WTC11 (cell line): ENCODE measurements at regions not wholly inside any gene's neighbourhood (a gene's known extent, or its start where the extent isn't known, plus 50 kb on each side); places are given as distances from the start of the nearest gene placed in this dataset.

Source experiments
- ATF3 ChIP-seq: sonication (generic); formaldehyde crosslinking; conservative IDR thresholded peaks from 2 replicates; pipeline ENCODE4 v1.8.1; 2022; ENCODE audit warnings: mild to moderate bottlenecking, missing genetic modification reagents
- CTCF ChIP-seq: fragments of 200-600 bp; IDR thresholded peaks from 2 replicates; pipeline ENCODE4 v1.8.0; 2022; ENCODE audit warnings: antibody characterized with exemption
- E2F4 ChIP-seq: sonication (generic); formaldehyde crosslinking; IDR thresholded peaks from 2 replicates; pipeline ENCODE4 v1.8.1; 2022; ENCODE audit warnings: low read depth, mild to moderate bottlenecking, moderate library complexity, missing genetic modification reagents, borderline replicate concordance
- FOXK1 ChIP-seq: sonication (generic); formaldehyde crosslinking; IDR thresholded peaks from 2 replicates; pipeline ENCODE4 v1.8.0; 2022; ENCODE audit warnings: mild to moderate bottlenecking, moderate library complexity, missing genetic modification reagents
- HMGXB4 ChIP-seq: sonication (generic); formaldehyde crosslinking; IDR thresholded peaks from 2 replicates; pipeline ENCODE4 v1.8.1; 2023; ENCODE audit warnings: mild to moderate bottlenecking, moderate library complexity, missing genetic modification reagents
- IRF1 ChIP-seq: sonication (generic); formaldehyde crosslinking; IDR thresholded peaks from 2 replicates; pipeline ENCODE4 v1.8.0; 2023; ENCODE audit warnings: missing genetic modification reagents
- JUN ChIP-seq: sonication (generic); formaldehyde crosslinking; IDR thresholded peaks from 2 replicates; pipeline ENCODE4 v1.8.0; 2023; ENCODE audit warnings: mild to moderate bottlenecking, missing genetic modification reagents
- KAT7 ChIP-seq: sonication (generic); formaldehyde crosslinking; IDR thresholded peaks from 2 replicates; pipeline ENCODE4 v1.8.1; 2023; ENCODE audit warnings: missing genetic modification reagents, mild to moderate bottlenecking, borderline replicate concordance
- NR2C2 ChIP-seq: sonication (generic); formaldehyde crosslinking; IDR thresholded peaks from 2 replicates; pipeline ENCODE4 v1.8.0; 2022; ENCODE audit warnings: mild to moderate bottlenecking, missing genetic modification reagents
- SP1 ChIP-seq: sonication (generic); formaldehyde crosslinking; conservative IDR thresholded peaks from 2 replicates; pipeline ENCODE4 v1.8.1; 2022; ENCODE audit warnings: missing genetic modification reagents
- USF1 ChIP-seq: sonication (generic); formaldehyde crosslinking; IDR thresholded peaks from 2 replicates; pipeline ENCODE4 v1.8.0; 2022; ENCODE audit warnings: mild to moderate bottlenecking, missing genetic modification reagents
- ZNF317 ChIP-seq: sonication (generic); formaldehyde crosslinking; IDR thresholded peaks from 2 replicates; pipeline ENCODE4 v1.8.1; 2023; ENCODE audit warnings: low read depth, mild to moderate bottlenecking, moderate library complexity, missing genetic modification reagents, borderline replicate concordance
- ZNF671 ChIP-seq: fragments of 250-450 bp; sonication (Bioruptor Pico); IDR thresholded peaks from 2 replicates; pipeline ENCODE4 v1.8.0; 2021; ENCODE audit warnings: mild to moderate bottlenecking
- ZSCAN18 ChIP-seq: fragments of 250-450 bp; sonication (Bioruptor Pico); IDR thresholded peaks from 2 replicates; pipeline ENCODE4 v2.1.2; 2022; ENCODE audit warnings: mild to moderate bottlenecking, moderate library complexity

GRCh38 chr9:80699511-80699998 is 989.8 kb downstream of the TLE1 start:
- no peak for TF ChIP-seq NR2C2
- TF ChIP-seq CTCF = no peak
- TF ChIP-seq JUN (CRISPR knock-in tag) = no peak
- TF ChIP-seq SP1 (CRISPR knock-in tag) = no peak
- TF ChIP-seq E2F4 (CRISPR knock-in tag) = no peak
- no peak for TF ChIP-seq ATF3
- TF ChIP-seq ZNF671 (CRISPR knock-in tag) = no peak
- TF ChIP-seq IRF1 (CRISPR knock-in tag) = no peak
- TF ChIP-seq HMGXB4 (CRISPR knock-in tag) = no peak
- TF ChIP-seq ZNF317 (CRISPR knock-in tag) = no peak
- TF ChIP-seq USF1 = no peak
- TF ChIP-seq KAT7 (CRISPR knock-in tag) = no peak
- TF ChIP-seq ZSCAN18 = no peak
- TF ChIP-seq FOXK1 (CRISPR knock-in tag) = no peak
